Sciatic nerve (tissue), 2 donors: ENCODE measurements at regions not wholly inside any gene's neighbourhood (a gene's known extent, or its start where the extent isn't known, plus 50 kb on each side); places are given as distances from the start of the nearest gene placed in this dataset.

Experiments
- ATAC-seq: fragments of 200-7000 bp; cut with Tn5 transposase; one replicate; pipeline ENCODE4 v1.9.1; 2020; ENCODE audit warnings: mild to moderate bottlenecking, moderate library complexity
- DNase-seq: peaks from one replicate; pipeline ENCODE4 v3.0.0-alpha.2; 2020; ENCODE audit warnings: low spot score
- intact Hi-C: fragments of 100-400 bp; cut with DNase I; formaldehyde crosslinking; loops from one replicate; pipeline ENCODE4 v1.14.2; 2022
- donor health status: DM: no; HTN: no; CAD: no.
- donor health status: DM: no; HTN: no; CAD: no.

- no peak for DNase-seq
- peak; percentile 64 for ATAC-seq
- intact Hi-C loops = no loop called here
Observed at GRCh38 chr2:236705295-236706105, 135.9 kb downstream of the ACKR3 start.

- ATAC-seq (no peak), DNase-seq (no peak)
- intact Hi-C loops = no loop called here
Observed at GRCh38 chr2:236706288-236706687, 136.7 kb downstream of the ACKR3 start.

GRCh38 chr2:236706803-236707202, 137.2 kb downstream of the ACKR3 start:
- DNase-seq = no peak
- intact Hi-C loops = no loop called here

DNA sequence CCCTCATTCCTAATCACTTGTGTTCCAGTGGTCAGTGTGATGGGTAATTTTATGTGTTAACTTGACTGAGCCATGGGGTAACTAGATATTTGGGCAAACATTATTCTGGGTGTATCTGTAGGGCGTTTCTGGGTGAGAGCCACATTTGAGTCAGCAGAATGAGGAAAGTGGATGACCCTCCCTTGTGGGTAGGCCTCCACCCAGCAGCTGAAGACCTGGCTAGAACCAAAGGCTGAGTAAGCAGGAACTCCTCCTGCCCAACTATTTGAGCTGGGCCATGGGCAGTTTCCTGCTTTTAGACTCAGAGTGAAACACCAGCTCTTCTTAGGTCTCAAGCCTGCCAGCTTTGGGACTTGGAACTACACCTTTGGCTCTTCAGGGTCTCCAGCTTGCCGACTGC, 141.8 kb downstream of the ACKR3 start:
- intact Hi-C loops = no loop called here
- ATAC-seq (peak; percentile 52), DNase-seq (no peak)

More at GRCh38 chr2:236706803-236707202, 137.2 kb downstream of the ACKR3 start:
- ATAC-seq = no peak

DNA sequence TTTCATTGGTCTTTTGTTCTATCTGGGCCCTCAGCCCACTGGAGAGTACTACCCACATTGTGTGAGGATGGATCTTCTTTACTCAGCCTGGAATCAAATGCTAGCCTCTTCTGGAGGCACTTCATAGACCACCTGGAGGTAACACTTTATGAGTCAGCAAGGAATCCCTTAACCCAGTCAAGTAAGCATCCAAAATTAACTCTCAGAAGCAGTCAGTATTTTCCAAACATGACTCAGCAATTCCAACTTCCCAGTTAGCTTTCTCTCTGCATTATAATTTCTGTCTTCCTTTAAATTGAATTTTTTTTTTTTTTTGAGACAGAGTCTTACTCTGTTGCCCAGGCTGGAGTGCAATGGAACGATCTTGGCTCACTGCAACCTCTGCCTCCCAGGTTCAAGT, 142.7 kb downstream of the ACKR3 start:
- DNase-seq = no peak
- intact Hi-C loops = no loop called here
- no peak for ATAC-seq

GRCh38 chr2:236712961-236713673, 143.5 kb downstream of the ACKR3 start:
- intact Hi-C loops = no loop called here
- DNase-seq = no peak
- no peak for ATAC-seq

DNA sequence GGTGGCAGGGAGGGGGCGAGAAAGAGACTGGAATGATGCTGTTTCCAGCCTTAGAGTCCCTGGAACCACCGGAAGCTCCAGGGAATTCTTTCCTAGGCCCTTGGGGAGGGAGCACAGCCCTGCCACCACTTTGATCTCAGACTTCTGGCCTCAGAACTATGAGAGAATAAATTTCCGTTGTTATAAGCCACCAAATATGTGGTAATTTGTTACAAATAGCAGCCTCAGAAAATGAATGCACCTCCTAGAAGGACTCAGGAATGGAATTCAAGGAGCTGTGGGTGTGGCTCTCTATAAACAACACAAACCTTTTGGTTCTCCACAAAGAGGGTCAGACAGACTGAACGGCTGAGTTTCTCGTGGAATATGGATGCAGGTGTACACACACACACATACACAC, 144.5 kb downstream of the ACKR3 start:
- no peak for ATAC-seq
- intact Hi-C loops = no loop called here
- DNase-seq = no peak

GRCh38 chr2:236715077-236715476, 145.5 kb downstream of the ACKR3 start:
- intact Hi-C loops = no loop called here
- ATAC-seq (peak; percentile 57), DNase-seq (no peak)

DNA sequence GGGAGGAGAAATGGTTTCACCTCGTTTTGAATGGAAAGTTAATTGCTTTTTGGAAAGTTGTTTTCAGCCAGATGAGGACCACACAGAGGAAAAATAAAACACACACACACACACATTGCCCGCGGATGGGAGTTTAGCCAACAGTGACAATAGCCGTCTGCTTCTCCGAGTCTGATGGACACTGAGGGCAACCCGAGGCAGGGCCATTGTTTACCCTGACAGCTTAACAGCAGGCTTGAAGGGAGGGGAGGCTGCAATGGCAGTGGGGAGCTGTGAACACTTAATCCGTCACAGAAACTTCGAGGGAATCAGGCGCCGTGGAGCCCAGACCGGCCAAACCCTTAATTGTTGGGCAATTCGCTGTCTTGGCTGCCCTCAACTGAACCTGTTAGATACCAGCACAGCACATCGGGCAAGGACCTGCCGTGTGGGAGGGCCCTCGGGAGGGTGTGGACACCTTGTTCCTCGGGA, 145.9 kb downstream of the ACKR3 start:
- intact Hi-C loops = no loop called here
- peak; percentile 89 for ATAC-seq
- peak; percentile 76 for DNase-seq

- ATAC-seq = no peak
- intact Hi-C loops = no loop called here
- DNase-seq = no peak
Observed at GRCh38 chr2:236717120-236717519, 147.5 kb downstream of the ACKR3 start.

GRCh38 chr2:236717729-236718128, 148.1 kb downstream of the ACKR3 start:
- DNase-seq (no peak), ATAC-seq (no peak)
- intact Hi-C loops = no loop called here

DNA sequence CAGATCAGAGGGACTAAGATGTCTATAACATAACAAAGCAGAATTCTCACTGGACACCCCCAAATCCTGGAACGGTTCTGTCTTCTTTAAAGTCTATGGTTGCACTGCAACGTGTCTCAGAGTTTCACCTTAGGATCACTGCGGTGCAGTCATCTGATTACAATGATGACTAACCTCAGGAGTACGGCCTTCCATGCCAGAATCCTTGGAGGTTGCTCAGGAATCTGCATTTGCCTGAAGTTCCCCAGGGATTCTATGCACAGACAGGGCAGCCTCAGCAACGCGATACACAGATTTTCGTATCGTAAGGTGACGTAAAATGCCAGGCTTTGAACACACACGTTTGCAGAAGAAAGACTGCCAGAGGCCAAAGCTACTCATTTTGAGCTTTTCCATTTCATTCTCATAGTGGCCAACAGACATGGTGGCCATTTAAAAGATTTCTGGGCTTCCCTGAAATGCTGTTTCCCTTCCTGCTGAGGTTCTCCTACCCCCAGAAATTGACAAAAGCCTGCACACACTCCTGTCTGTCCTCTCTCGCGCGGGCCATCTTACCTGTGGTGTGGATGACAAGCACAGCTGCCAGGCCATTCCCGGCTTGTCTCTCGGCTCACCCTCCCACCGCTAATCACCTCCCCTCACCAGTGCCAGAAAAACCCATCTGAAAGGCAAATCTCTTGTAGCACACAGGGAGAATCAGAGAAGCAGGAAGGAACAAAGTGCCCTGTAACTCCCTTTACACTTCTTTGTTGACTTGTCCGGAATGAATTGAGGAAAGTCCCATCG, 148.8 kb downstream of the ACKR3 start:
- intact Hi-C loops = no loop called here

DNA sequence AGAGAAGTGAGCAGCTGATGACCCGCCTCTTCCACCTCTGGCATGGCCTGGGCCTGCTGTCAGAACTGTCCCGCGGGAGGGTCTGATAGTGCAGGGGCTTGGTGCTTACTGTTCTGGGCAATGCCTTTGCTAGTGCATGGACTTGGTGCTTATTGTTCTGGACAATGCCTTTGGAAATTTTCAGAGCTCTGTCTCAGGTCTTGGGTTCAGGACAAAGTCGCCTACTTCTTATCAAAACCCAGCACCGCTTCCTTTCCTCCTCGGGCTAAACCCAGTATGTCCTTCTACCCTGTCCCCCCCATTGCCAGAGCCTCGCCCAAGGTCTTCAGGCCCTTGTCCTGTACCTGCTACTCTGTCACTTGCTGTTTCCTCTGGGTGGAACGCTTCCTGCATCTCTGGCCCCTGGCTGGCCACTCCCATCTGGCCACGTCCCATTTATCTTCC, 149.6 kb downstream of the ACKR3 start:
- DNase-seq (no peak), ATAC-seq (no peak)
- intact Hi-C loops = no loop called here

More for the DNA sequence above, 148.8 kb downstream of the ACKR3 start:
- ATAC-seq = no peak
- no peak for DNase-seq

DNA sequence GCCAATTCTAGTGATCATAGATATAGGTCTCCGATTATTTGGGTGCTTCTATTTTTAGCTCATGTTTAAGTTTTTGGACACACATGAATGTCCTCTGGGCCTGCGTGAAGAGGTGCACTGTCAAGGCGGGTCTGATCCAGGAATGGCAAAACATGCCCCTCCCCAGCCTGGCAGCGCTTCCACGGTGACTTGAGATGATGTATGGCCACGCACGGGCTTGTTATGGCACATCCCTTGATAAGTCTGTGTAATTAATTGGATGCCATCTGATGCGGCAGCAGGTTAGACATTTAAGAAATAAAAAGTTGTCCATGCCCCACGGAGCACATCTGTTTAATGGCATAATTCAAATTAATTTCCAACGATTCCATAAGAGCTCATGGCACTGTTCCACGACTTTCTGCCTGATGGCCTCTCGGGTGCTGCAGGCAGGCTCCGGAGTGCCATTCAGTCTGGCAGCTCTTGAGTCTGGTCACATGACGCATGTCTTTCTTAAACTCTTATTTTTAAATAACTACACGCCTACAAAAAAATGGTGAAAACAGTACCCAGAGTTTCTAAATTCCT, 151.4 kb downstream of the ACKR3 start:
- DNase-seq (no peak), ATAC-seq (no peak)
- intact Hi-C loops = no loop called here

GRCh38 chr2:236724200-236724599, 154.6 kb downstream of the ACKR3 start:
- intact Hi-C loops = no loop called here
- ATAC-seq = no peak
- DNase-seq = no peak

DNA sequence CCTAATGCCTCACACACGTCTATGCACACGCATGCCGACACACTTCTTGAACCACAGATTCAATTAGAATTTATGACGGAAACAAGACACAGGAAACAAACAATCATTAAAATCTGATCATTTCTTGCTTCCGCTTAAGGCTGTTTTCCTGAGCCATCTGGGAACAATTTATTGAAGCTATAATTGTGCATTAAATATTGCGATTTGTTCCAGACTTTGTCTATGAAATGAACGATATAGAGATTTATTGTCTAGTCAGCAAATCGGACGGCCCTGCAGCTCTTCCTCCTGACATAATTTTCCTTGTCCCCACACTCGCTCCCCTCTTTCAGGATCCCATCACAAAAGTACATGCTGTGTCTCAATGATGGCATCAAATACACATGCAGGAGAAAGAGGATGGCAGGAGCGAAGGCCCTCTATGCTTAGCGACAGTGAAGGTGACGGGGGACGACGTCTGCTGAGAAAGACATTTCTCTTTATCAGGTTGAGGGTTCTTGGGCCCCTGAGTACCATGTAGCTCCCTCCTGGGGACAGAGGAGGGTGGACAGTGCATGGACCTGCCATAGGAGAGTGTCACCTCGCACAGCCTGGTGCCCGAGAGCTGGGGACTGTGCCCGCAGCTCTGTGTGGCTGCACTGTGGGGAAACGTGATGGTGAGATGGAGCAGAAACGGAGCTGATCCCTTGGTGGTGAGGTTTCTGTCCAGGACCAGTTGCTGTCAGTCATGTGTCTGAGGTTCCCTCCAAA, 157.3 kb downstream of the ACKR3 start:
- DNase-seq (no peak), ATAC-seq (no peak)
- intact Hi-C loops = no loop called here

- intact Hi-C loops = no loop called here
- ATAC-seq = no peak
Observed at GRCh38 chr2:236728916-236729670, 159.5 kb downstream of the ACKR3 start.

DNA sequence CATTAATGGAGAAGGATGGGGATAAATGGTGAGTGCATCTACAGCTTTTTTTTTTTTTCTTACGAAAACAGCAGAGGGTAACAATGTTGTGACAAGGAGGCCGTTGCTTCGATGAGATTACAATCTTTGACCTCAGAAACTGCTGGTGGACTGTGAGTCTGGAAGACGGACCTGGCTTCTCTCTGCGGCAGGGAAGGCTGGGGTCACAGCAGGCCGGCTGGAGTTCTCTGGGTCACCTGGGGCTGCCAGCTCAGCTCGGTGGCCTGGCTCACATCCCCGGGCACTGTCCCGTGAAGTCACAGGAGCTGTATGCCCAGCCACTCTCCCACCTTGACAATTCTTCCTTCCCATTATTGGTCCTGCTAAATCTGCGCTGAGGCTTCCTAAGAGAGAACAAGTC, 160.8 kb downstream of the ACKR3 start:
- no peak for ATAC-seq
- intact Hi-C loops = no loop called here
- DNase-seq = no peak

More at GRCh38 chr2:236728916-236729670, 159.5 kb downstream of the ACKR3 start:
- no peak for DNase-seq
